ENCODE measurements at regions not wholly inside any gene's neighbourhood (a gene's known extent, or its start where the extent isn't known, plus 50 kb on each side); places are given as distances from the start of the nearest gene placed in this dataset.
A peak's percentile ranks its signal among the peaks of the same experiment; 100 is the strongest.

DNA sequence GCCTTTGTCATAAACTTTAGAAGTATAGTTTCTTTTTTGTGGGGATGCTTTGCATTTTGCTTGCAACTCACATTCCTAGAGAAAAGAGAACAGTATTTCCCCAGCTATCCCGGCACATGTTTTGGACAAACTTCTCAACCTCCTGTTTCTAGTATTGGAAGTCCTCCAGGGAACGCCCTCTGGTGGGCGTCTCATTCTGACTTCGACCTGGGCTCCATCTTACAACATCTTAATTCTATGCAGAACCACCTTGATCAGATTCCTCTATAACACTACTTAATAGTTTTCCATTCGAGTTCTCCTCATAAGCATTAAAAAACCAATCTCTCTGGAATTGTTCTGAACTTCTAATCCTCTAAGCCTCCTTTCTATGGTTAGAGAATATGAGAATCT is 139.5 kb upstream of the FZD8 start:
- TF ChIP-seq CTCF (IDR thresholded peaks at IDR 0.05; ENCODE audit: extremely low read depth in 1 of 2, insufficient read depth in 1 of 2, low read depth in 1 of 2, low read length in 2 of 2), result peak; percentile 7 to 11
- no peak for TF ChIP-seq EZH2 (IDR thresholded peaks at IDR 0.05; ENCODE audit: borderline replicate concordance, low read depth, low read length, severe bottlenecking)

Data from endothelial cell of umbilical vein (primary cell).